Mesothelial cell of epicardium (in vitro differentiated cells): ENCODE measurements at regions not wholly inside any gene's neighbourhood (a gene's known extent, or its start where the extent isn't known, plus 50 kb on each side); places are given as distances from the start of the nearest gene placed in this dataset.

Experiments
- DNase-seq, 2 experiments: peaks; one replicate each; pipeline ENCODE4 v3.0.0; 2021; ENCODE audit warnings: low spot score in 2 of 2; ENCODE audit not compliant: unreplicated experiment in 2 of 2
- H3K27ac Mint-ChIP-seq: 2 replicates; pipeline ENCODE4 v1.8.0; 2021; ENCODE audit warnings: mixed read lengths
- H3K27me3 Mint-ChIP-seq: 2 replicates; pipeline ENCODE4 v1.8.0; 2021; ENCODE audit warnings: low read depth, mixed read lengths
- H3K36me3 Mint-ChIP-seq: 2 replicates; pipeline ENCODE4 v1.8.0; 2021; ENCODE audit warnings: mixed read lengths
- H3K4me1 Mint-ChIP-seq: 2 replicates; pipeline ENCODE4 v1.8.0; 2021; ENCODE audit warnings: mixed read lengths
- H3K4me3 Mint-ChIP-seq: 2 replicates; pipeline ENCODE4 v1.8.0; 2021; ENCODE audit warnings: mild to moderate bottlenecking, moderate library complexity, mixed read lengths
- H3K9me3 Mint-ChIP-seq: 2 replicates; pipeline ENCODE4 v1.8.0; 2021; ENCODE audit warnings: mixed read lengths
- TF ChIP-seq, protein P1 (sequence below): fragments of 200-600 bp; sonication (generic); IDR thresholded peaks from one replicate; pipeline ENCODE4 v1.5.0; 2021; ENCODE audit warnings: antibody characterized with exemption; ENCODE audit not compliant: unreplicated experiment

DNA sequence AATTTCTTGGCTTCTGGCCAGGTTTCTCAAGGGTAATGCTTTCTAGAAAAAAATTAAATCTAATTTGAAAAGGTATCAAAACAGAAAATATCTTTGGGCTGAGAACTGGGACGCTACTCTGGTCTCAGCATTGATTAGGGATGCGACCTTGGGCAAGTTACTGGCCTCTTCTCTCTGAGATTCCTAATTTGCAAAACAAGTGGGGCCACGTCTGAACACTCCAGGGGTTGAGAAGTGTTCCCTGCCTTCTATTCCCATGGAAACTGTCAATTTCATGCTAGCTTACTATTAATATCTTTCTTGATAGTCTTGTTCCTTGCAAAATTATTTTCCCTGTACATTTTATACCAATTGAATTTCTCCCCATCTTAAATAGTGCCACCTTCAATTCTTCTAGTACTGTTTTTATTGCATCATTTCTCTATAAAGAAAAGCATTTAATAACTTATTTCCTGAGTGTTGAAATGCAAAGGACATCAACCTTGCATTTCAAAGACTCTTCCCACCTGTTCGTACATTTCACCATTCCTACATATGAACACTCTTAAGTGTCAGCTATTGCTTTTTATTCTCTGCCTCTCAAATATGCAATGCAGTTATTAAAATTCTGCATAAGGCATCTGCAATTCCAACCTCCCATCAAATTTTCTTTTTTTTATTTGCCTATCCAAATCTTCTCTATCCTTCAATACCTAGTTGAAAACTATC is 118.3 kb upstream of the DSEL start:
- Mint-ChIP-seq H3K9me3 (no peaks in the 10 kb centered on the region), H3K36me3 (no peaks in the 10 kb centered on the region), H3K4me3 (no peak overlapping the region), H3K27ac (no peak overlapping the region), H3K4me1 (no peaks in the 10 kb centered on the region), H3K27me3 (no peaks in the 10 kb centered on the region)
- TF ChIP-seq, protein P1, sequence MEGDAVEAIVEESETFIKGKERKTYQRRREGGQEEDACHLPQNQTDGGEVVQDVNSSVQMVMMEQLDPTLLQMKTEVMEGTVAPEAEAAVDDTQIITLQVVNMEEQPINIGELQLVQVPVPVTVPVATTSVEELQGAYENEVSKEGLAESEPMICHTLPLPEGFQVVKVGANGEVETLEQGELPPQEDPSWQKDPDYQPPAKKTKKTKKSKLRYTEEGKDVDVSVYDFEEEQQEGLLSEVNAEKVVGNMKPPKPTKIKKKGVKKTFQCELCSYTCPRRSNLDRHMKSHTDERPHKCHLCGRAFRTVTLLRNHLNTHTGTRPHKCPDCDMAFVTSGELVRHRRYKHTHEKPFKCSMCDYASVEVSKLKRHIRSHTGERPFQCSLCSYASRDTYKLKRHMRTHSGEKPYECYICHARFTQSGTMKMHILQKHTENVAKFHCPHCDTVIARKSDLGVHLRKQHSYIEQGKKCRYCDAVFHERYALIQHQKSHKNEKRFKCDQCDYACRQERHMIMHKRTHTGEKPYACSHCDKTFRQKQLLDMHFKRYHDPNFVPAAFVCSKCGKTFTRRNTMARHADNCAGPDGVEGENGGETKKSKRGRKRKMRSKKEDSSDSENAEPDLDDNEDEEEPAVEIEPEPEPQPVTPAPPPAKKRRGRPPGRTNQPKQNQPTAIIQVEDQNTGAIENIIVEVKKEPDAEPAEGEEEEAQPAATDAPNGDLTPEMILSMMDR = no peak
- DNase-seq = no peak

DNA sequence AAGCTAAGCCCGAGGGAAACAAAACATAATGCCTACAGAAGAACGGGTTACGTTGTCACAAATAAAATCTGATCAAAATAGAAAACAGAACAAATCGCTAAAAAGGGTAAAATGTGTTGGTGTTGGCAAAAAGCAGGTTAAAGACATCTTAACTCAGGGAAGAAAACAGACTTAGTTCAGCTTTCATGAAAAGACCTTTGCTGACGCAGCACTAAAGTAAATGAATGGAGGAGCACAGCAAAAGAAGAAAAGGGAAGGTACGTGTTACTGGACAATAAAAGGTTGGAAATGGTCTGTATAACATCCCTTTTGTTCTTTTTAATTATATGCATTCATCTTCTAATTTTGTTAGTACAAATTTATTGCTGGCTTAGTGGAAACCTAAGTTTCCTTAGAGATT is 117.4 kb upstream of the DSEL start:
- Mint-ChIP-seq H3K36me3 (no peaks in the 10 kb centered on the region), H3K27ac (no peak overlapping the region), H3K4me3 (no peak overlapping the region), H3K27me3 (no peaks in the 10 kb centered on the region), H3K9me3 (no peaks in the 10 kb centered on the region), H3K4me1 (no peaks in the 10 kb centered on the region)
- TF ChIP-seq, protein P1 = no peak
- DNase-seq = no peak

DNA sequence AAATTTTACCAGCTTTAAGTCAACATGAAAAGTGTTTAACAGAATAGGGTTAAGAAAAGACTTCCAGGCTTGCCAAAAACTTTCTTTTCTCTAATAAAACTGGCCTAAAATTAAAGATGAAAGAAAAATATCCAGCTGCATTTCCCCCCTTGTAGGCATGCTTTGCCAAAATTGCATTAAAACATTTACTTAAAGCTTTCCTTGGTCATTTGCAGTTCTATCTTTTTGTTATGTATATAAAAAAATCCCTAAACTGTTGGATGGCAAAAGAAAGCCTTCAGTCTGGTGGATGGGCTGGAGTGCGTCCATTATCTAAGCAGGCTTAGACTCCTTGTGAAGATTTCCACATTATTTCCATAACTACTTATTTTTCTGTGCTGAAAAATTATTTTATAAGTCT is 105.4 kb upstream of the DSEL start:
- Mint-ChIP-seq H3K27ac (no peak overlapping the region), H3K36me3 (no peaks in the 10 kb centered on the region), H3K9me3 (no peaks in the 10 kb centered on the region), H3K4me3 (no peak overlapping the region), H3K4me1 (peaks cover 4% of the 10 kb centered on the region), H3K27me3 (no peaks in the 10 kb centered on the region)
- DNase-seq = no peak
- TF ChIP-seq, protein P1 = no peak

DNA sequence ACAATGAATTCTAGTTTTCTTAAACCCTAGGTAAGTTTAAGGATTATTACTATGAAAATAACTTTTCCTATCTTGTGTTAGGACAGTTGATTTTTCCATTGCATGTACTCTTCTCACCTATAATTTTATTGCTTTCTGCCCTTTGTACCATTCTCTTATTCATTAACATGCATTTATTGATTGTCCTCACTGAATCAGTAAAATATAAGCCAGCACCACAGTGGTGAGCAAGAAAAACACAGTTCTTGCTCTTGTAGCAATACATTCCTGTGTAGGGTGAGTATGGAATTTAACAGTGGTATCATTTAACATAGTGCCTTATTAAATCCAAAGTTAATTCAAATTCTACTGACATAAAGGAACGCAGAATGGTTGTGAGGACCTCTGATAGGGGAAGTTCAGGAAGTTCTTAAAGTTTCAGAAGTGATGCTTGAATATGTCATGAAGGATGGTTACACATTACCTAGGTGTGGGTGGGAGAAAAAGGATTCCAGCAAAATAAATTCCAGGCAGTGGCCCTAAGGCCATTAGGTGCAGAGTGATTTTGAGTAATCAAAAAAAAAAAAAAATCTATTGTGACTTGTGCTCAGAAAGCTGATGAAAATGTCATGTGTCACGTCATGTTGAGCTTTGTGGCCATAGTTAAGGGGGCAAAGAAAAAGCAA is 104.7 kb upstream of the DSEL start:
- Mint-ChIP-seq H3K9me3 (no peaks in the 10 kb centered on the region), H3K4me3 (no peak overlapping the region), H3K27me3 (no peaks in the 10 kb centered on the region), H3K36me3 (no peaks in the 10 kb centered on the region), H3K4me1 (peaks cover 4% of the 10 kb centered on the region), H3K27ac (no peak overlapping the region)
- no peak for DNase-seq
- TF ChIP-seq, protein P1 = no peak

DNA sequence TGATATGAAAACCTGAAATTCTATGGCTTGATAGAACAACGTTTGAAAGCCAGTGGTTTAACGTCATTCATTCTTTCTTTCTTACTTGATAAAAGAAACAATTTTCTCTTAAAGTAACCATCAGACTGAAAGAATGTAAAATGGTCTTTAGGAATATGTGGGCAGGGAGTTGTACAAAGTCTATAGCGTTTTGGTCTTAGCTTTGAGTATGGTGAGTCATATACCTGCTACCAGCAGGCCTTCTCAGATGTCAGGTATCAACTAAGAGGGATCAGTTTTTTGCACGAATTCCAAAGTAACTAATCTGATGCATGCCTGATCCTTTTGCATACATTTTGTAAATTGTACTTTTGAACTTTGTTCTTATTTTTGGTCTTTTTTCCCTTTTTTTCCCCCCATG is 101.5 kb upstream of the DSEL start:
- Mint-ChIP-seq H3K4me3 (no peak overlapping the region), H3K9me3 (no peaks in the 10 kb centered on the region), H3K27me3 (no peaks in the 10 kb centered on the region), H3K36me3 (no peaks in the 10 kb centered on the region), H3K27ac (no peak overlapping the region), H3K4me1 (peaks cover 4% of the 10 kb centered on the region)
- no peak for DNase-seq
- TF ChIP-seq, protein P1 = no peak
